Thyroid gland (tissue), 4 donors: ENCODE measurements at regions not wholly inside any gene's neighbourhood (a gene's known extent, or its start where the extent isn't known, plus 50 kb on each side); places are given as distances from the start of the nearest gene placed in this dataset.

Experiments used
- POLR2A ChIP-seq, 2 donors: fragments of 450-650 bp; IDR thresholded peaks; one replicate each; pipeline ENCODE4 v1.6.1; 2017; ENCODE audit warnings: antibody characterized with exemption in 2 of 2, mild to moderate bottlenecking in 2 of 2, moderate library complexity in 1 of 2
- TF ChIP-seq, protein P1 (sequence below), 6 experiments: fragments of 200-600 bp in 3 of 6; fragments of 450-650 bp in 3 of 6; sonication (generic) in 3 of 6; IDR thresholded peaks; one replicate each; pipeline ENCODE4 v1.5.1; 2016 to 2019; ENCODE audit warnings: antibody characterized with exemption in 6 of 6, mild to moderate bottlenecking in 2 of 6, inconsistent platforms in 1 of 6, moderate library complexity in 1 of 6

DNA sequence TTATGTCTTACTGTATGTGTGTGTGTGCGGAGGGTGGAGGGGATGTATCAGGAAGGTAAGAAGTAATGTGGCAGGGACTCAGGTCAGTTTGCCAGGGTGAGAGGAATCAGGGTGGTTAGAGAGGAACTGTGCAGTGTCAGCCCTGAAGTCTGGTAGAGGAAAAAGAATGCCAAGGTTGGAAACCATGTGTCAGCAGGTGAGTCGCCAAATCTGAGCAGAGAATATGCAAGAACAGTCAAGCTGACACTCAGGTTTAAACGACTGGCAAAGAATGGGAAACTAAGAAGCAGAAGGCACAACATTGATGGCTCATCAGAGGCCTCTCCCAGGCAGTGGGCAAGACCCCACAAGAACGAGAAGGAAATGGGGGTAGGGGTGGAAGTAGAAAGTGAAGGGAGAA is 107.5 kb upstream of the TBX18 start:
- TF ChIP-seq, protein P1, sequence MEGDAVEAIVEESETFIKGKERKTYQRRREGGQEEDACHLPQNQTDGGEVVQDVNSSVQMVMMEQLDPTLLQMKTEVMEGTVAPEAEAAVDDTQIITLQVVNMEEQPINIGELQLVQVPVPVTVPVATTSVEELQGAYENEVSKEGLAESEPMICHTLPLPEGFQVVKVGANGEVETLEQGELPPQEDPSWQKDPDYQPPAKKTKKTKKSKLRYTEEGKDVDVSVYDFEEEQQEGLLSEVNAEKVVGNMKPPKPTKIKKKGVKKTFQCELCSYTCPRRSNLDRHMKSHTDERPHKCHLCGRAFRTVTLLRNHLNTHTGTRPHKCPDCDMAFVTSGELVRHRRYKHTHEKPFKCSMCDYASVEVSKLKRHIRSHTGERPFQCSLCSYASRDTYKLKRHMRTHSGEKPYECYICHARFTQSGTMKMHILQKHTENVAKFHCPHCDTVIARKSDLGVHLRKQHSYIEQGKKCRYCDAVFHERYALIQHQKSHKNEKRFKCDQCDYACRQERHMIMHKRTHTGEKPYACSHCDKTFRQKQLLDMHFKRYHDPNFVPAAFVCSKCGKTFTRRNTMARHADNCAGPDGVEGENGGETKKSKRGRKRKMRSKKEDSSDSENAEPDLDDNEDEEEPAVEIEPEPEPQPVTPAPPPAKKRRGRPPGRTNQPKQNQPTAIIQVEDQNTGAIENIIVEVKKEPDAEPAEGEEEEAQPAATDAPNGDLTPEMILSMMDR (IDR thresholded peaks at IDR 0.05) = no peak
- no peak for TF ChIP-seq POLR2A (IDR thresholded peaks at IDR 0.05)
